ENCODE measurements at regions not wholly inside any gene's neighbourhood (a gene's known extent, or its start where the extent isn't known, plus 50 kb on each side); places are given as distances from the start of the nearest gene placed in this dataset.

DNA sequence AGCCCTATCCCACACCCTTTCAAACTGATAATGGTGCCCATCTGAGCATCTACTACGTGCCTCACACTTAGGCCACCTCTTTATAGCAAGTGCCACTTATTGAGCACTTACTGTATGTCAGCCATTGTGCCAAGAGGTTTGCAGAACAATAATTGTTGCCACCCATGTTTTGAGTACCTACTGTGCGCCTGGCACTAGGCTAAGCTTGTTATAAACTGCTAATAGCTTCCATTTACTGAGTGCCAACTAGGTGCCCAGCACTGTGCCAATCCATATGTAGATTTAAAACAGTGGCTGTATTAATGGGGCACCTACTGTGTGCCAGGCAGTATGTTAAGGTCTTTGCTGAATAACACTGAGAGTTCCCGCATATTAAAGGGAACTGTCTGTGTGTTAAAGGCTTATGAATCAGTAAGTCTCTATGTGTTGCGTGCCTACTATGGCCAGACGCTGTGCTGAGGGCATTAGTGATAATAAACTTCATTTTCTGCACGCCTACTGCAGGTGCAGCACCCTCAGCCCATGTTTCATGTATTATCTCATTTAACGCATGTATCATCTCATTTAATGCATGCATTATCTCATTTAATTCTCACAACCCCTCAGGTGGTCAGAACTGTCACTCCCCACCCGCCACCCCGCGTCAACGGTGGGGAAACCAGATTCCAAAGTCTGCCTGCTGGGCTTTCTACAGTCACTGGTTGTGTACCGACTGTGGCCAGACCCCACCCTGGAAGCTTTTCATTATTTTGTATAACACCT, 105.0 kb downstream of the PTPRS start:
- no peak for DNase-seq

DNA sequence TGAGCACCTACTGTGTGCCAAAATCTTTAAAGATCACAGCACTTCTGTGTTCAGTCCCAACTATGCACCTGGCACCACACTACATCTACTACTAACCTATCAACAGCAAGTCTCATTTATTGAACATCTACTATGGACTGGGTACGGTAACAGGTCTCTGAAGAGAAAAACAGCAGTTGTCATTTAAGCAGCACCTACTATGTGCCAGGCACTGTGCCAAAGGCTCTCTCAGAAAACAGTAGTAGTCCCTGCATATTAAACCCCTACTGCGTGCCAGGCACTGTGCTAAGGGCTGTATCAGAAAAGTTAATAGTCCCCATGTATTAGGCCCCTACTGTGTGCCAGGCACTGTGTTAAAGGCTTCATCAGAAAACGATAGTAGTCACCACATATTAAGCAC, 106.2 kb downstream of the PTPRS start:
- DNase-seq = no peak

DNA sequence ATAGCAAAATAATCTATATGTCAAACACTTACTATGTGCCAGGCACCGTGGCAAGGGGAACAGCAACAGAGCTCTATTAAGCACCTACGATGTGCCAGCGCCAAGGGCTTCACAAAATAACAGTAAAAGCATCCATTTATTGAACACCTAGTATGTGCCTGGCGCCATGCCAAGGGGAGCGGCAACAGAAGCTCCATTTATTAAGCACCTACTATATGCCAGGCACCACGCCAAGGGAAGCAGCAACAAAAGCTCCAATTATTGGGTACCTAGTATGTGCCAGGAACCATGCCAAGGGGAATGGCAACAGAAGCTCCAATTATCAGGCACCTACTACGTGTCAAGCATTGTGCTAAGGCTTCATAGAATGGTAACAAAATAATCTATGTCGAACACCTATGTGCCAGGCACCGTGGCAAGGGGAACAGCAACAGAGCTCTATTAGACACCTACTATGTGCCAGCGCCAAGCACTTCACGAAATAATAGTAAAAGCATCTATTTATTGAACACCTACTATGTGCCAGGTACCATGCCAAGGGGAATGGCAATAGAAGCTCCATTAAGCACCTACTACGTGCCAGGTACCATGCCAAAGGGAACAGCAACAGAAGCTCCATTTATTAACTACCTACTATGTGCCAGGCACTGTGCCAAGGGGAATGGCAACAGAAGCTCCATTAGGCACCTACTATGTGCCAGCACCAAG, 107.7 kb downstream of the PTPRS start:
- DNase-seq = no peak

DNA sequence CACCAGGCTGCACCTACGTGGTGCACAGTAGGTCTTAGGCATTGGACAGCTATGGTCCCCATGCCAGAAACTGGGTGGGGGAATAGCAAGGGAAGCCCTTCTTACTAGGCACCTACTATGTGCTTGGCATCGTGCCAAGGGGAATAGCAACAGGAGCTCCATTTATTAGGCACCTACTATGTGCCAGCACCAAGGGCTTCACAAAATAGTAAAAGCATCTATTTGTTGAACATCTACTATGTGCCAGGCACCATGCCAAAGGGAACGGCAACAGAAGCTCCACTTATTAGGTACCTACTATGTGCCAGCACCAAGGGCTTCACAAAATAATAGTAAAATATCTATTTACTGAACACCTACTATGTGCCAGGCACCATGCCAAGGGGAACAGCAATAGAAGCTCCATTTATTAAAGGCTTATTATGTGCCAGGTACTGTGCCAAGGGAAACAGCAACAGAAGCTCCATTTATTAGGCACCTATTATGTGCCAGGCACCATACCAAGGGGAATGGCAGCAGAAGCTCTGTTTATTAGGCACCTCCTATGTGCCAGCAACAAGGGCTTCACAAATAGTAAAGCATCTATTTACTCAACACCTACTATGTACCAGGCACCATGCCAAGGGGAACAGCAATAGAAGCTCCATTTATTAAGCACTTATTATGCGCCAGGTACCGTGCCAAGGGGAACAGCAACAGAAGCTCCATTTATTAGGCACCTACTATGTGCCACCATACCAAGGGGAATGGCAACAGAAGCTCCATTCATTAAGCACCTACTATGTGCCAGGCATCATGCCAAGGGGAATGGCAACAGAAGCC, 108.5 kb downstream of the PTPRS start:
- no peak for DNase-seq

DNA sequence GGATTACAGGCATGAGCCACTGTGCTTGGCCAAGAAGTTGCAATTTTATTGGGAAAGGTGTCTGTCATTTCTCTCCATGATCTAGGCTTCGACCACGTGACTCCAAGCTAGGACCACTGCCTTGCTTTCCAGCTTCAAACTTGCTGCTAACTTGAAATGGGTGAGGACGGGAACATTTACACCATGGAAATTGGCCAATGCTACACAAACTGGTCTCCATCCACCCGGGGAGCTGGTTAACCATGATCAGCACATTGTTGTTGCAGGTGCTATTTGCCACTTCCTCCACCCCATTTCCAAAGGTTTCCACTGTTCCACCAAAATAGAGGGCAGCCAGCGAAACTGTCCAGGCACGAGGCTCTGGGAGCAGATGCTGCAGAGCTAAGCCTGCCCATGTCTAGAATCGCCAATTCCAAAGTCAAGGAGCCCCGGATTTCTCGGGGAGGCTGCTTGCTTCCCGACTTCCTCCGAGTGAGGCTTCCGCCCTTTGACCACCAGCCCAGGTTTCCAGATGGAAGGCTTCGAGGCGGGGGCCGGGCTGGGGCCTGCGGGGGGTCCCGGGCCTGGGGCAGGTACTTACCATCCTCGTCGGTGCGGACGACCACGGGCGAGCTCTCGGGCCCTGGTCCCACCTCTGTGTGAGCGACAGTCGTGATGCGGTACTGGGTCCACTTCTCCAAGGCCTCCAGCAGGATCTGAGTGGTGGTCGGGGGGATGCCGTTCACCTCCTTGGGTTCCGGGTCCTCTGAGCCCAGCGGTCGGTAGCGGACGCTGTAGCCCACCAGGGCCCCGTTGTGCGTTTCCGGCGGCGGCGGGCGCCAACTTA, 109.7 kb downstream of the PTPRS start:
- no peak for DNase-seq

DNA sequence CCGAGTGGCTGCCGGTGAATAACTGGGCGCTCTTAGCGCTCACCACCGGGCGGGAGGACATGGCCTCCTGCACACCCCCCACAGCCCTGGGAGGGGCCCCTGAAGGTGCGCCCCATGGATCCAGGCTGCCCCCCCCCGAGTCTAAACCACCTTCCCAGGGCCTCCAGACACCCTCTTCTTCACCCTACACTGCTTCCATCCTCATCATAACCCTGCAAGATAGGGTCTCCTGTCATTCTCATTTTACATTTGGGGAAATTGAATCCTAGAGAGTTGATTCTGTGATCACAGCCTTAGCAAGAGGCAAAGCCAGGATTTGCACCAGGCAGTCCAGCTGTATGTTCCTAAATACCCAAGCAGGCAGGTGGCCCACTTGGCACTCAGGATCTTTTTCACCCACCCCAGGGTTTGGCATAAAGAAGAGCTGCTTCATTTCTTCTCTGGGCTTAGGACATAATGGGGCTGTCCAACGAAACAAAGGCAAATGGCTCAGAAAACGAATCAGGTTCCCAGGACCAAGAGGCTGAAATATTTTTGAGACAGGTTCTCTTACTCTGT, 110.8 kb downstream of the PTPRS start:
- DNase-seq = no peak

DNA sequence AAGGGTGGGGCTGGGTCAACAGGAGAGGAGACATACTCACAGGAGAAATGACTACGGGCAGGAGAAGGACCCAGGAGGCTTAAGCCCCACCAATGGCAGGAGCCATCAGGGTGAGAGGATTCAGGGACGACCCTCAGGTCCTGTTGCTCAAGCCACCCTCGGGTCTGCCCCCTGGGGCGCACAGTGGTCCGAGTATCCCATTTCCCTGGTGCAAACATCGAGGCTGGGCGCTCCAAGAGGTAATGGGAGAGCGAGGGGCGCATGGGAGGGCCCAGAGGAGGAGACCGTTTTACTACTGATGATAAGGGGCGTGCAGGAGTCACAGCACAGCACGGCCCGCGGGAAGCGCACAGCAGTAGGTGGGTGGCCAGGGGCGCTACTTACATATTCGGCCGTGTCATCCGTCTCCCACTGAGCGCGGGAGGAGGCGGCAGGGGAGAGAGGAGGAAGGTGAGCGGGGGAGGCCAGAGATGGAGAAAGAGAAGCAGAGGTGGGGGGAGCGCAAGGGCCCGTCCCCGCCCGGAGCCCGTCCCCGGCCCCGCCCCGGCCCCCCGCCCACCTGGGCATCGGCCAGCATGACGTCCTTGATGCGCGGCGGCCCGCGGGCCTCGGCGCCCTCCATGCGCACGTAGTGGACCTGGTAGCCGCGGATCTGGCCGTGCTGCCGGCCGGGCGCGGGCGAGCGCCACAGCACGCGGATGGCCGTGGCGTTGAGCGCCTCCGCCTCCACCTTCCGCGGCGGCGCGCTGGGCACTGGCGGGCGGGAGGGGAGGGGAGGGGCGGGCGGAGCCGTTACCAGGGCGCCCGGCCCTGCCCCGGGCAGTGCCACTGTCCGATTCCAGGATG, 111.5 kb downstream of the PTPRS start:
- peak; percentile 56 for DNase-seq

DNA sequence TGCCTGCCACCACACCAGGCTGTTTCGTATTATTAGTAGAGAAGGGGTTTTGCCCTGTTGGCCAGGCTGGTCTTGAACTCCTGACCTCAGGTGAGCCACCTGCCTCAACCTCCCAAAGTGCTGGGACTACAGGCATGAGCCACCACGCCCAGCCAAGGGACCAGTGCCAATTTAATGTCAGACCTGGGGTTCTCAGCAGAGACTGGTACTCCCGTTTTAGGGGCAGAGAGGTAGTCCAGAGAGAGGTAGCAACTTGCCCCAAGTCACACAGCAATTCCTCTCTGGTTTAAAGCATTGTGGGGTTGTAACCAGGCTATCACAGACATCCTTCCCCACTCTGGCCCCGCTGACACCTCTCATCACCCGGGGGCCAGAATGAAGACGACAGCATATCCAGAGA, 112.1 kb downstream of the PTPRS start:
- DNase-seq = no peak

DNA sequence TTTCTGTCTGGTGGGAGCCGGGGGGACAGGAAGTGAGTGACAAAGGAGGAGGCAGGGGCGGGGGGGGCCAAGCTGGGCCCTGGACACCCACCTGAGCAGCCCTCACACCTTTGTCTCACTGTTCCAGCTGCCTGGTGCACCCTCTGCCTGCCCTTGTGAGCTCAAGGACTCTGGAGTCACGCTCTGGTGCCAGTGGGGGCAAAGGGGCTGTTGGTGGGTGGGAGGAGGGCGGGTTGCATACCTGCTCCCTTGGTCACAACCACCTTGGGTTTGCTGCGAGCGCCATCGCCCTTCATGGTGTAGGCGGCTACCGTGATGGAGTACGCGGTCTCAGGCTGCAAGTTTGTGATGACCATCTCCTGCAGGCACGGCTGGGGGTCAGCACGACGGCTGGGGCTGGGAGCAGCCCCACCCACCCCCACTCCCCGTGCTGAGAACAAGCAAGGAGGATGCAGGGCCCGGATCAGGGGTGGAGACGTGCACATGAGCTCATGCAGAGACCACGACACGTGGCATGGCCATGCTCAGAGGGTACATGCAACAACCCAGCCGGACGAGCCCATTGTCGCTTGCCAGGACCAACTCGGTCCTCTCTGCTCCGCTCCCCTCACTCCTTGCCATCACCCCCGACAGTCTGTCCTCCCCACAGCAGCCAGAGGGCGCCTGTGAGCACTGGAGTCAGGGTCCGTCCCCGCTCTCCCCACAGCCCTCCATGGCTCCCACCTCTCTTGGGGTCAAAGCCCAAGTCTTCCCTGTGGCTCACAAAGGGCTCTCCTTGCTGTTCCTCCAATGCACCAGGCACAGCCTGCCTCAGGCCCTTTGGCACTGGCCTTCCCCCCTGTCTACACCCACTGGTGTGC, 114.9 kb downstream of the PTPRS start:
- no peak for DNase-seq

DNA sequence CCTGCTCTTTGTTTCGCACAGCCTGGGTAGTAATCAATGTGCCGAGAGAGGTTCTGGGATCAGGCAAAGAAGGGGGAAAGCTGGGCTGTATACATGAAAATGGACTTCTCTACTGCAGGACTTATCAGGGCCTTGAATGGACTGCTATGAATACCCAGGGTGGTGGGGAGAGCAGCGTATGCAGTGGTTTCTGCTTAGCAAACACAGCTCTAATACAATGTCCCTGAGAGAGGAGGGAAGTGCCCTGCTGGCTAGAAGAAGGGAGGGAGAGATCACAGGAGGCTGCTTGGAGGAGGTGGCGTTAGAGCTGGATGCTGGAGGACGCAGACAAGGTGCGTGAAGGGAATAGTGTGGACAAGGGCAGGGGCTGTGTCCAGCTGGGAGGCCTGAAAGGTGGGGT, 116.1 kb downstream of the PTPRS start:
- no peak for DNase-seq

DNA sequence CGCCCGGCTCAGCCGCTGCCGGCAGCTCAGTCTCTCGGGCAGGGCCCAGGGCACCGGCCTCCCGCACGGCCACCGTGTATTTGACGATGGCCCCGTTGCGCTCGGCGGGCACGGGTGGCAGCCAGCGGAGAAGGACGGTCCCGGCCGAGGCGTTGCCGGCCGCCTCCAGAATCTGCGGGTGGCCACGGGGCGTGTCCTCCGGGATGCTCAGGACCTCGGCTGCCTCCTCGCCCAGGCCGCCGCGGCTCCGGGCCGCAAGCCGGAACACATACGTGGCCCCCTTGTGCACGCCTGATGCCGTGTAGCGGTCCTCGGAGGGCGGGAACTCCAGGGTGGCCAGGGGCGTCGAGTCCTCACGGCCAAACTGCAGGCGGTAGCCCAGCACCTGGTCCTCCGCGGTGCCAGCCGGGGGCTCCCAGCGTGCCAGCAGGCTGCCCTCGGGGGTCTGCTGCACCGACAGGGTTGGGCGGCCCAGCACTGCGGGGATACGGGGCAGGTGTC, 117.7 kb downstream of the PTPRS start:
- DNase-seq = no peak

DNA sequence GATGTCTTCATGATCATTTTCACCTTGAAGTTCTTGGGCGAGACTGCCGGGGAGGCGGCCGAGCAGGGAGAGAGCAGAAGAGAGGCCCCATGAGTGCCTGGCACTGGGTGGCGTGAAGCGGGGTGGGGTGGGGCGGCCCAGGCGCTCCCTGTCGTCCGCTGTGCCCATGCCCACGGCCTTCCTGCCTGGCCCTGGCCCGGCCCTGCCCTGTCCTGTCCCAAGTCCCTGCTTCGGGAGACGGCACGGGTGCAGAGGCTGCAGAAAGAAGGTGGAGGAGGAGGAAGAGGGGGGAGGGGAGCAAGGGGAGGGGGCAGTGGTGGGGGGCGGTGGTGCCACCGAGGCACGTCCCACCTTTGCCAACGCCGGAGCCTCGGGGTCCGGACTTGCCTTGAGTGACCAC, 118.4 kb downstream of the PTPRS start:
- DNase-seq = no peak

DNA sequence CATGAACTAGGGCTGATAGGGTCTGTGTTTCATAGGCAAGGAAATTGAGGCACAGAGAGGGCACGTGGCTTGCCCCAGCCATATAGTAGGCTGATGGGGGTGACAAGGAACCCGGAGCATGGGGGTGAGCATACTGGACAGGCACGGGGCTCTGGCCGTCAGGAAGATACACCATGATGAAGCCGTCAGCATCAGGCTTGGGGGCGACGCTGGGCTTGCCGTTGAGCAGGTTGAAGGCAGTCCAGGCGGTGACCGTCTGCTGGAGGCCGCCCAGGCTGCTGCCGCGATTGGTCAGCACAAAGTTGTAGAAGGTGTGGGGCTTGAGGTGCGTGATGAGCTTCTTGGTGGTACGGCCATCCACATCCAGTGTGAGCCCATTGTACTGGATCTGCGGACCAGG, 119.7 kb downstream of the PTPRS start:
- DNase-seq = no peak

DNA sequence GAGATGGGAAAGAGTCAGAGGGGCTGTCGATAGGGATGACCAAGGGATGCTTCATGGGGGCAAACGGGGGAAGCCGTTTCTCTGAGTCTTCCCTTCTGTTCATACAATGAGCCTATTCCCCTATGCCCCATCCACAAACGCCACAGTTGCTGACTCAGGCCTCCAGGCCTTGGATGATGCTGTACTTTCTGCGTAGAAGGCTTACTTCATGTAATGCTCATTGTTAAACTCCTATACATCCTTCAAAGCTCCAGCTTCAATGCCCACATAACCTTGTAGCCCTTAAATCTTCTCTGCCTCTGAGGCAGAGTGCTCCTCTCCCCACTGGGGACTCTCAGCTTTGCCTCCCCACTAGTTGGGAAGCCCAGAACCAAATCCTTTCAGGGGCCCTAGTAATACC, 120.3 kb downstream of the PTPRS start:
- no peak for DNase-seq

DNA sequence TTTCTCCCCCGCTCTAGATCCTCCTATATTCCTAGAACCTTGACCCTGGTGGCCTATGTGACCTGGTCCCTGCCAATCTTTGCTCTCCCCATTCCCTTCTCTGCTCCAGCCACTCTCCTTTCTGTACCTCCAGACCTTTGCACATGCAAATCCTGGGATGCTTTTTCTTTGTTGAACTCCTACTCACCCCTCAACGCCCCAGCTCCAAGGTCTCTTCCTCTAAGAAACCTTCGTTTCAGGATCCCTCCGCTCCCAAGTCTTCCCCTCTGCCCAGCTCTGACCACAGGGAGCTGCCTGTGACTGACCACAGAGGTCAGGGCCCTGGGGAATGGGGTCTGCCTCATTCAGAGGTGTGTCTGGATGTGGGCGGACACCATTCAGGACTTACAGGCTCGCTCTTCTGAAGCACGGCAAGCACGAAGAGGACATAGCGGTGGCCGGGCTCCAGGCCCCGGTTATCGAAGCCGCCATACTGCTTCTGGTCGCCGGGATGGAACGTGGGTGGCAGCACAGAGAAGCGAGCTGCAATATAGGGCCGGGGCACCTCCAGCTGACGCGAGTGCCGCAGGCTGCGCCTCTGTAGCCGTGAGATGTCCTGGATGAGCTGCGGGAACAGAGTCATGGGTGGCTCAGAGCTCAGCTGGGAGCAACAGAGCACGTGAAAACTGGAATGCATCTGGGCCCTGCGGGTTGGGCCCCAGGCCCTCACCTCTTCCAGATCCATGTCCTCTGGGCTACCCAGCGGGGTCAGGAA, 120.9 kb downstream of the PTPRS start:
- DNase-seq = no peak

DNA sequence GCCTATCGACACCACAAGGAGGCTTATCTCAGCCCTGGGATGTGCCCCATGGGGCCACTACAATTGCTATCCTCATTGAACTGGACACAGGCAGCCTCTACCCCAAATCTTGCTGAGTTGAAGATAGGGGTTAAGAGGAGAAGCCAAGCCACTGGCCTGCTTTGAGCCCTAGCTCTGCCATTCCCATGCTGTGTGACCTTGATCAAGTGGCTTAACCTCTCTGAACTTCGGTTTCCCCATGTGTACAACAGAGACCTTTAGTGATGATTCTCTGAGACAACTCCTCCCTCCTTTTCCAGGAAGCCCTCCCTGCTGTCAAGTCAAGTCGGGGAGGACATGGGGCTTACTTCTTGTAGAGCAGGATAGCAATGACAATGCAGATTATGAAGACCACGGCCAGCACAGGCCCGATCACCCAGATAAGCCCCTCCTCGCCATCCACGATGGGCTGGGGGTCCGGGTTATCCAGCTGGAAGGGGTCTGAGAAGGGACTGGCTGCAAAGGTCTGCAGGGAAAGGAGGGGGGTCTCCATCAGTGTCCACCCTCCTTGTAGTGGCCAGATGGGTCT, 121.6 kb downstream of the PTPRS start:
- DNase-seq = no peak

DNA sequence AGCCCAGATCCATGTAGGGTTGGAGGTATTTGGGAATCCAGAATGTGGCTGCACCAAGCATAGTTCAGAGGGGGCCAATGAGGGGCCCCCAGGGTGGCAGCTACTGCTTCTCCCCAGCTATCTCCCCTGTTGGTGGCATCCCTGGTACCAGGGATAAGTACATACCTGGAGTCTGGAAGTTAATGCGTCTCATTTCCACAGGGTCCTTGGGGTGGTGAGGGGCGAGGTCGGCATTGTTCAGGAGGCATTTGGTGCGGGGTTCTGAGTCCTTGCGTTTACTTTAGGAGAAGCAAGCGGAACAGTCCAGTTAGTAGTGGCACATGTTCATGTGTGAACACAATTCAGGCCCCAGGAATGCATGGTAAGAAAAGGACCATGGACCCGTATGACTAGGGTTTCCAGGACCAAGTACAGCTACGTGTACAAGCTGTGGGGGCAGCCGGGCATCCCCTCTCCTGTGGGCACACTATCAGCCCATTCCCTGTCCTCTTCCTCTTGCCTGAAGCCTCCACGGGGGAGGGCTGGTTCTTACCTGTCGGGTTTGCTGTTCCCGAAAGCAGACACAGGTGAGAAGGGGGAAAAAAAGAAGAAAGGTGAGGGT, 122.3 kb downstream of the PTPRS start:
- DNase-seq = no peak

DNA sequence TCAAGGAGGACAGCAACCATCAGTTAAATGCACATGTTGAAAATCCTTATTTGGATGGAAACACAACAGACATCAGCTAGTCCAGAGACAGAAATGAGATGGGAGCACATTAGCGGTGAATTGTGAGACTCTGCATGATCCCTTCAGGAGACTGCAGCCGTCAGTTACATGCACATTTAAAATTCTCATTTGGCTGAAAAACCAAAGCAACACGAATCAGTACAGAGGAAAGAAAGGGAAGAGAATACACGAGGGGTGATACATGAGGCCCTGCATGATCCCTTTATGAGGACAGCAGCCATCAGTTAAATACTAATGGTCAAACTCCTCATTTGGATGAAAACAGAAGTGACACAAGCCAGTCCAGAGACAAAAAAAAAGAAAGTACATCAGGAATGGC, 123.4 kb downstream of the PTPRS start:
- DNase-seq = no peak

Data from NCI-H345 (cell line).